HCEC 1CT (cell line): ENCODE measurements at regions not wholly inside any gene's neighbourhood (a gene's known extent, or its start where the extent isn't known, plus 50 kb on each side); places are given as distances from the start of the nearest gene placed in this dataset.
"Not testable (repeated sequence)": the region's sequence is repeated elsewhere in the genome, so short reads cannot be mapped to it uniquely, and the experiment has no call there.

Source experiments
- DNase-seq: peaks from one replicate; pipeline ENCODE4 v3.0.0-alpha.2; 2017

DNA sequence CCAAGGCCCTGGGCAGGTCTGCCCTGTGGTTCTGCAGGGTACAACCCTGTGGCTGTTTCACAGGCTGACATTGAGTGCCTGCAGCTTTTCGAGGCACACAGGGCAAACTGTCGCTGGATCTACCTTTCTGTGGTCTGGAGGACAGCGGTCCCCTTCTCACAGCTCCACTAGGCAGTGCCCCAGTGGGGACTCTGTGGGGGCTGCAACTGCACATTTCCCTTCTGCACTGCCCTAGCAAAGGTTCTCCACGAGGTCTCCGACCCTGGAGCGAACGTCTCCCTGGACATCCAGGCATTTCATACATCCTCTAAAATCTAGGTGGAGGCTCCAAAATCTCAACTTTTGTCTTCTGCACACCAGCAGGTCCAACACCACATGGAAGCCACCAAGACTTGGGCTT lies 1645.2 kb upstream of the CDH6 start:
- no peak for DNase-seq

DNA sequence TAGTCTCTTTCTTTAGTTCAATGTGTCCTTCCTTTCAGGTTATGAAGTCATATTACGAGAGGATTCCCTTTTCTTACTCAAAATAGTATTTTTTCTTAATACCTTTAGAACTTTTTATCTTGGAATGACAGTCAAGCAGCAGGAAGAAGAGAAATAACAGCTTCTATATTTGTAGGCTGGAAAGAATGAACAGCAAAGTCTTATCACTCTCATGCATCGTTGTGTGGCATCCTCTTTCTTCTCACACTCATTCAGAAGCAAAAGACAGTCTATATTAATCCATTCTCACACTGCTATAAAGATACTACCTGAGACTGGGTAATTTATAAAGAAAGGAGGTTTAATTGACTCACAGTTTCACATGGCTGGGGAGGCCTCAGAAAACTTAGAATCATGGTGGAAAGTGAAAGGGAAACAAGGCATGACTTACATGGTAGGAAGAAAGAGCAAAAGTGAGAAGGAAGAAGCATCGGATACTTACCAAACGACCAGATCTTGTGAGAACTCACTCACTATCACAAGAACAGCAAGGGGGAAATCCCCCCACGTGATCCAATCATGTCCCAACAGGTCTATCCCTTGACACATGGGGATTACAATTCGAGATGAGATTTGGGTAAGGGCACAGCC lies 1646.1 kb upstream of the CDH6 start:
- DNase-seq = no peak

- DNase-seq = no peak
Observed at GRCh38 chr5:29543501-29543900, 1650.0 kb upstream of the CDH6 start.

DNA sequence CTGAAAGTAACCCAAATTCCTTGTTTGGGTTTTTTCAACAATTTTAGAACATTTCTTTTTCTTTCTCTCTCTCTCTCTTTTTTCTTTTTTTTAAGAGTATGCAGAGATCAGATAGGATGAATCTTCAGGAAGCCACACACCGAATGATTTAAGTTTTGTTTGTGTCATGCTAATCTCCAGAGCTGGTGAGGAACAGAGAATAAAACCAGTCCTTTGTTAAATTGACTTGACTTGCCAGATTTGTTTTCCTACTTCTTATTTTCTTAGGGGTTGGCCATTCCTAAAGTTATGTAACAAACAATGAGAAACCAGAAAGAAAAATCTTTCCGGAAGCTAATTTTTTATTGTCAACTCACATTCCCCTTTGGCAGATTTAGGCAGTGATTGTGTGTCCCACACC lies 1669.3 kb upstream of the CDH6 start:
- no peak for DNase-seq

DNA sequence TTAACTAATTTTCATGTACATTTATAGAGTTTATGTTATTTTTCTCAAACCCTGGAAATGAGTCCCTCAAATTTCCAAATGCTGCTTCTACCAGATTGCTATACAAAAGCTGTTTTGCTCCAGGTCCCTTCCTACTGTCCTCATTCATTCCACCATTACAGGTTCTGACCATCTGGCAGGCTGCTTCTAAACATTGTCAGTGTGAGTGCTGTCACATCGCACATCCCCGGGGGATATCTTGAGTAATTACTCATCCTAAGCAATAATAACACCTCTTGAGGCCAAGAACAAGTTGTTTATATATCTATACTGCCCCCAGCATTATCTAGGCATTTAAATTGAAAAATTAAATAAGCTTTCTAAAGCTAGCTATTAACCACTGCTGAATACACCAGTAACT lies 1675.3 kb upstream of the CDH6 start:
- no peak for DNase-seq

DNA sequence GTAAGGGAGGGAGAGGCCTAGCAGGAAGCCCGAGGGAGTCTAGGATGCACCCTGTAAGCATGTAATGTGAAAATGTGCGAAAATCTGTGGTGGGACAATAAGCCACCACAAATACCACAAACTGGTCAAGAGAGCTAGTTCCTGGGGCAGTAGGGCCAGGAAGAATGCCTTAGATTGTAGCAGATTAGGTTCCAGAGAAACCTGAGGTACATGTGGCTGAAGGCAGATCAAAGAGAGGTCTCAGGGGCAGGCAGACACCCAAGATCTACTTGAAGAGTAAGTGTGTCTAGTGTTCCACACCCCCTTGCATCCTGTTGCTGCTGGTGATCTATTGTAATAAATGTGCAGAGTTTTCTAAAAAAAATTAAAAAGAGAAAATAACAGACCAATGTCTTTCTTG lies 1677.3 kb upstream of the CDH6 start:
- no peak for DNase-seq

- no peak for DNase-seq
Observed at GRCh38 chr5:29508131-29508530, 1685.4 kb upstream of the CDH6 start.

DNA sequence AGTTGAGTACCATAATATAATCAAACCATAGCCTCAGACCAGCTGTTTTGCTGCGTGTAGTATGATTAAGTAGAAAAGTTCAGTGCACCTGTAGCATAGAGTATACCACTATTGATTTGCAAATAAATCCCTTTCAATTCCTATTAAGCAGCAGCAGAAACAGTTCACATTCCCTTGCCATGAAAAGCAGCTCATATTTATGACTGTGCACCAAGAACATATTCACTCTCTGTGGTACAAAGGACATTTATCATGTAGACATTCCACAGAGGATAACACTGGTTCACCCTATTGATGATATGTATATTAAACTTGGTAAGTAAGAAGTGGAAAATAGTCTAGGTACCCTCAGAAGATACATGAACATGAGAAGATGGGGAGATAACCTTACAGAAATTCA lies 1689.1 kb upstream of the CDH6 start:
- no peak for DNase-seq

DNA sequence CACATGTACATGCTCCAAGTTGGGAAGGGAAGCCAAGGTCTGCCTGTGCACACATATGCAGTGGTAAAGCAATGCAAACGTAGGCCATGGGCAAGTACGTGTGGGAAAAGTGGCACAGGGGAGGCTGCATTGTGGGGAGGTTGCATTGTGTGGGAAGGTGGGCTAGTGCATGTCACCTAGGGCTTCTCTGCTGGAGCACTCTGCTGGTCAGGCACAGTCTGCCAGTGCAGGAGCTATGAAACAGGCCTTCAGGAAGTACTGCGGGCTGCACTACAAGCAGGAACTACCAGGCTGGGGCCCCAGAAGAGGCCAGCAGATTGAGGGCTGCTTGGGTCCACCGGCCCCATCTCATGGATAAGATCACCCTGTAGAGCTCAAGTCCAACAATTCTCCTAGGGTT lies 1694.6 kb upstream of the CDH6 start:
- DNase-seq = no peak

- DNase-seq = no peak
Observed at GRCh38 chr5:29498412-29498811, 1695.1 kb upstream of the CDH6 start.

DNA sequence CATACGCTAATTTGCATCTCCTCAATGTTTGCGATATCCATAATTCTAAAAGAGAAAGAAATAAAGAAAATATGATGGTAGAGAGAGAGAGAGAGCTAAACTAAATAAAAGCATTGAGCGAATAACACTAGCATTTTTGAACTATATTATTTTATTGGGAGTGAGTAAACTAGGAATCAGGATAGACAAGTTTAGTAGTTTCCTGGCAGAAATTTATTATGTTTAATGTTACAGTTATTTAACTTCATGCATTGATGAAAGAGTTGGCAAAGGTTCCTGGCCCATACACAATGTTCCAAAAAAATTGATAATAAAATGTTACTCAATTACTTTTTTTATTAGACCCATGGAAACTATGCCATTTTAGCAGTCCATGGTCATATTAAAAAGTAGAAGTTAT lies 1708.2 kb upstream of the CDH6 start:
- no peak for DNase-seq

DNA sequence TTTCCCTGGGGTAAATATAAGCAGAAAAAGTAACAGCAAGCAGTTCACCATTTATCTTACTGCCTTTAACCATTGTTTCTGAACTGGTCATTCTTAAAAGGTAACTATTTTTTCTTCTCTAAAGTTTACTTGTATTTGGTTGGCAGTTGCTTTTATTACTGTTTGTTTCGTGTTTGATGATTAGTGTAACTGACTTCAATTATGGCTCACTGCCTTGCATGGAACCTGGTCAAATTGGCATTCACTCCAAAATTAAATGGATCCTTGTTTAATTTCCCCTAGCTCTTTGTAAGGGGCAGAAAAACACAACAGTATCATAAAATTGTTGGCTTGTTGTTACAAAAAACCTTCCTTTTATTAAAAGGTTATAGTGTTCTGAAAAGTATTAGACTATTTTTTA lies 1723.9 kb upstream of the CDH6 start:
- no peak for DNase-seq

DNA sequence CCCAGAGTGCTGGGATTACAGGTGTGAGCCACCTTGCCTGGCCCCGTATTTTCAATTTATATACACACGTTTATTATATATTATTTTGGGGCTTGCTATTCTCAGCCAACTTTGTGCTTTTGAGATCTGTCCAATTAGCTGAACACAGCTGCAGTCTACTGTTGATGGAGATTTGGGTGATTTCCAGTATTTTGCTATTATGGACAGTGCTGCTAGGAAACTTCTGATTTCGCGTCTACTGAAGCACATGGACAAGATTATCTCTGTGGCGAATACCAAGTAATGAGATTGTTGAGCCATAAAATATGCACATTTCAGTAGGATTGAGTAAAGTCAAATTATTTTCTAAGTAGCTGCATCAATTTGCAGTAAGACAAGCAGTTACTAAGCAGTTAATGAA lies 1731.2 kb upstream of the CDH6 start:
- DNase-seq = no peak

GRCh38 chr5:29460971-29461559 lies 1732.4 kb upstream of the CDH6 start:
- DNase-seq = no peak

- not testable (repeated sequence) for DNase-seq
Observed at GRCh38 chr5:29451004-29451403, 1742.5 kb upstream of the CDH6 start.

DNA sequence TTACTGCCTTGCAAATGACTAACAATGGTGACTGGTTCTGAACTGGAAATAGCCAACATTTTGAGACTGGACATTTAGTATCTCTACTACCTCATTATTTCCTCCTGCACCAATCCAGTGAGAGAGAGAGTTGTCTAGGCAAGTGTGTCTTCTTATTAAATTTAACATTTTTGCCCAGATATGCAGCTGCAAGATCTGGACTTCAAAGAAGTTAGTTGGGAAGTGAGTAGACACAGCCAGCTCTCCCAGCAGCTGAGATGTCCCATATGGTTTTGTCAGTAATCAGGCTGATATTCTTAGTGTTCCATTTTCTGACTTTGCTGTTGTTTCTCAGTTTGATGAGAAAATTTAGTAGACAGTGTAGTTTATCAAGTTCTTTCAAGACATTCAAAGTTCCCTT lies 1778.8 kb upstream of the CDH6 start:
- no peak for DNase-seq

GRCh38 chr5:29412979-29413378 lies 1780.5 kb upstream of the CDH6 start:
- no peak for DNase-seq

- DNase-seq = no peak
Observed at GRCh38 chr5:29402270-29402669, 1791.2 kb upstream of the CDH6 start.

DNA sequence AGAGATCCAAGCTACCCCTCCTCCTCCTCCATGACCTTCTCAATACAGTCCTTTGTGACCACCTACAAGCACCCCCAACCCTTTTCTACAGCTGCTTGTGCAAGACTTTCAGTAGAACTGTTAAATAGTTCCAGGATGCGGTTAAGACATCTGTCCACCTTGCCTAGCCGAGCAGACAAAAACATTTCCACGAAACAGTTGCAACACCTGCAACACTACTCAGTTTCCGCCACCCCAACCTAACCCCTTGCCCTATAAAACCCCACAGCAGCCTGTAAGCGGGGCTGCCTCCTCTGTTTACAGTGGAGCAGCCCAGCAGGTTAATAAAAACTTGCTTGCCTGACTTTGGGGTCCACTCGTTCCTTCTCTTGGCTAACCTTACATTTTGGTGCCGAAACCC lies 1803.5 kb upstream of the CDH6 start:
- DNase-seq = no peak

DNA sequence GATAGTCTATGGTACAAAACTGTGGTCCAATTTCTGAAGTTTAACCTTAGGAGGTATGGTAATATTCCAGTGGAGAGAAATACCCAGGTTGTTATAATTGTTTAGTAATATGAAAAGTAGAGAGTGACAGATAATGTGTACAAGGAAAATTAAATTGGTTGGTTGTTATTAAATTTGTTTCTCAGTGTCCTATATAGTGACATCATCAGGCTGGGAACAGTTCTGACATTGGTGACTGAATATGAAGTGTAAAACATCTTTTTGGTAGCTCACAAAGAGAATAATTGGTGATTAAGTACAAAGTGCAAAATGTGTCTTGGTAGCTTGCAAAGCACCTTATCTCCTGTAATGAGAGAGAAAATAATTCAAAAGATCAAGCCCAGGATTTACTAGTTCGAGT lies 1806.1 kb upstream of the CDH6 start:
- DNase-seq = no peak

DNA sequence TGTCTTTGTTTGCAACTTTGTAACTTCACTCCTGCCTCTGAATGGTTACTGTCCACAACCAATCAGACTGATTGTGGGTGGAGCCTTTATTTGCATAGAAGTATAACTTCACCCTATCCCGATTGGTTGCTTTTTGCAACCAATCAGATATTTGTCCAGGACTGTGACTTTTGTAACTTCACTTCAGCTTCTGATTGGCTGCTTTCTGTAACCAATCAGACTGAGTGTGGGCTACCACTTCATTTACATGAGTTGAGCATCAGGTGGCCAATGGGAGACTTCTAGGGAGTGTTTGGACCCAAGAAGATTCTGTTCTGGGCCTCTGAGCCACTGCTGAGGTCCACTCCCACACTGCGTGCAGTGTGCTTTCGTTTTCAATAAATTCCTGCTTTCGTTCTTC lies 1810.7 kb upstream of the CDH6 start:
- DNase-seq = no peak

DNA sequence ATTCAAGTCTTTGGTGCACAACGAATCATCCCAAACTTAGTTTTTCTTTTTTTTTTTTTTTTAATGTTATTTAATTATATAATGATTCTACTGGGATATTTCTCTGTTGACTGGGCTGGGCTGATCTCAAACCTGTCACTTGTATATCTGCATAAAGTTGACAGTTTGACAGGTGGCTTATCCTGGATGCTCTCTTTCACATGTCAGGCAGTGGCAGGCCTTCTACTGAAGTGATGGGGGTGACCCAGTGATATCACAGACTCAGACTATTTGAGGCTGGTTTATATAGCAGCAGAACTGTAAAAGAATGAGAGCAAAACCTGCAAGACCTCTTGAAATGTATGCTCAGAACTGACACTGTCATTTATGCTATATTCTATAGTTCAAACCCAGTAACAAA lies 1813.5 kb upstream of the CDH6 start:
- no peak for DNase-seq

DNA sequence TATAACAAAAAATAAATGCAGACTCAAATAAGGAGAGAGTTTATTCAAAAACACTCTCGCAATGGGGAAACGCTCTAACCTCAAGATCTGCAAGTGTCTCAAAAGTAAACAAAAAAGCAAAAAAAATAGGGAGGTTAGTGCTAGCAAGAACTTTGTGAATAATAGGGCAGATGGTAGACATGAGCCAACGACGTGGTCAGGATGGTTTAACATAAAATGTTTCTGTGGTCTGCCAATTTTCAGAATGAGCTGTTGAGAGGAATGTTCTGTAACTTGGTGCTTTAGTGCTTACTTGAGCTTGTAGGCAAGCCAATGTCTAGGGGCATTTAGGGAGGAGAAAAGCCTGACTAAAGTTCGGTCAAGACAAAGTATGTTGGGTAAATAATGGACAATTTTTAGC lies 1813.9 kb upstream of the CDH6 start:
- DNase-seq = no peak

GRCh38 chr5:29378104-29378503 lies 1815.4 kb upstream of the CDH6 start:
- DNase-seq = no peak

DNA sequence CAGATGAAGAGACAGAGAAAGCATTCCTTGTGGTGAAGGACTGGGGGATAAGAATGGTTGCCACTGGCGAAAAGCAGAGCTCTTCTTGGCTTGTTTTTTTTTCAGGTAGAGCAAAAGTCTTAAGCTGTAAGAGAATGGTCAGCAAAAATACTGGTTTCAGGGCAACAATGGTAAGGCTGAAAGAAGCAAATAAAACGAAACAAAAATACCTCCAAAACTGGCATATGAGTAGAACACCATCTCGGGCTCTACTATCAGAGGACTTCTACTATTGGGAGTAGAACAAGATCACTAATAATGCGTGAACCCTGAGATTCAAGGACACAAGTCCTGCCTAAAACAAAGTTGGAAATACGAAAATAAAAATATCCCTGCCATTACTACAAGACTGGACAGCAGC lies 1823.2 kb upstream of the CDH6 start:
- DNase-seq = no peak
